ENCODE measurements at regions not wholly inside any gene's neighbourhood (a gene's known extent, or its start where the extent isn't known, plus 50 kb on each side); places are given as distances from the start of the nearest gene placed in this dataset.
"Not testable (repeated sequence)": the region's sequence is repeated elsewhere in the genome, so short reads cannot be mapped to it uniquely, and the experiment has no call there.

DNA sequence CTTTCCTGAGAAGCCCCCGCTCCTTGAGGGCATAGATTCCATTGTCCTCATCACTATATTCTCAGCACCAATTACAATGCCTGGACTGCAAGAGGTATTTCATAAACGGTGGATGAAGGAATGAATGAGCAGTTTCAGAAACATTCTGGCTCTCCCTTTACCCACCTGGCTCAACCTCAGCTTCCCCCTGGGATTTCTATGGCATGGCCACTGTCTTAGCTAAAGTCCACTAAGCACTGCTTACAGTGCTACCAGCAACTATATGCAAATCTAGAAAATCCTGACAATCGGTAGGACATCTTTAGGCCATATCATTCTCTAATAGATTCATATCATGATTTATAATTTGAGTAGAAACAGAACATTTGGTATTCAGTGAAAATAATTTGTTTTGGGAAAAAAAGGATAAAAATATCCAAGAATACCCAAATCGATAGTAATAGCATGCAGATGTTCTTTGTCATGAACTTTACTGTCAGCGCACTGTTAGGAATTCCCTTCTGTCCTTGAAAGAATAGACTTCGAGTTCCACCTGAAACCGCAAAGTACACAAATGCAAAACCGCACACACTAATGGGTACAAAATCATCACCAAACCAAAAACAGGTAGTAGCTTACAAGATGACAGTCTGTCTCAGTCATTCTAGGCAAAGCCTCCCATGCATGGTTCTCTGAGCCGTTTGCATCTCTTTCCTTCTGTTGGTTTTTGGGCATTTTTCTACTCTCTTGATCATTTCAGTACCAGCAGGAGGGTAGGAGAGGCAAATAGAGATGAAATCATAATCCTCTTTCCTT, 303.6 kb upstream of the ID2 start:
- DNase-seq, result no peak

DNA sequence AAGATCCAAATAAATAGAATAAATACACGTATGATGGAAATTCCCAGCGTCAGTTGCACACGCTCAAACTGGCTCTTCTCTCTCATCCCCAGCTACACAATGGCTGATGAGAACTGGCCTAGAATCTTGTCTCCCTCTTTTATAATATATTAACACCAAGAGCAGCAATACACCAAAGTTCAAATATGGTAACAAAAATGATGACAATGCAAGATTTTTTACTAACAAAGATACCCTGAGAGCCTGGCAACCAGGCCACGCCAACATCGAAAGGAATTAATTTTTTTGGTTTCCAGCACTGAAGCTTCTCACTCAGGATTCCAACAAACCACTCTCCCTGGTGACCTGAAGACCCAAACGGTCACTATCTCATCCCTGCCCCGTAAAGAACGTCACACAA, 302.7 kb upstream of the ID2 start:
- no peak for DNase-seq

DNA sequence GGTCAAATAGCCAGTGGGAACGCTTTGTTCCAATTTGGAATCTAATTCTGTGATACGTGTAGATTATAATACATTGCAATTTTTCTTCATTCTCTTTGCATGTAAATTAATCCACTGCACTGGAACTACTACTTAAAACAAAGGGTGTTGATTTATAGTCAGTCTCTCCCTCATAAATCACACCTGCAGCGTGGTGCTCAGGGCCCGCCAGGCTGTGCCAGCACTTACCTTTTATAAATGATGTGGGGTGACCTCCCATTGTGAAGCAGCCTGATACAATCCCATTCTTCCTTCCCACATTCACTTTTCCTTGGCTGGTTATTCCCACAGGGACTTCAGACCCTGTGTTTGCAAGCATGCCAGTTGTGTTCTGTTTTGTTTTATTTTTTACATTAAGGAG, 302.3 kb upstream of the ID2 start:
- no peak for DNase-seq

DNA sequence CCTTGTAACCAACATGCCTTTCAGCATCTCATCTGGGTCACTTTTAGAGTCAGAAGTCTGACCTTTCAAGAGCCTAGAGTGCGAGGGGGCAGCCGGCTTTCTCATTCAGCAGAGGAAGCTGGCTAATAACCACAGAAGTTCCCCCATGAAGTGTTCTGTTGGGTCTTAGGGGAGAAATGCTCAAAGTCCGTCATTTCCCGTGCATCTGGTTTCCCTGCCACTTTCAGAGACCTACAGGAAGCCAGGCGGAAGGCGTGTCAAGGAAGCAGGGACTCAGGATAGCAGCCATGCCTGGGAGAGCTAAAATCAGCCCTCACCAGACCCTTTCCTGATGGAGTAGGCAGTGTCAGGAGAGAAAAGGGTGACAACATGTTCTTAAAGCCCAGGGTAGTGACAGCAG, 301.8 kb upstream of the ID2 start:
- no peak for DNase-seq

DNA sequence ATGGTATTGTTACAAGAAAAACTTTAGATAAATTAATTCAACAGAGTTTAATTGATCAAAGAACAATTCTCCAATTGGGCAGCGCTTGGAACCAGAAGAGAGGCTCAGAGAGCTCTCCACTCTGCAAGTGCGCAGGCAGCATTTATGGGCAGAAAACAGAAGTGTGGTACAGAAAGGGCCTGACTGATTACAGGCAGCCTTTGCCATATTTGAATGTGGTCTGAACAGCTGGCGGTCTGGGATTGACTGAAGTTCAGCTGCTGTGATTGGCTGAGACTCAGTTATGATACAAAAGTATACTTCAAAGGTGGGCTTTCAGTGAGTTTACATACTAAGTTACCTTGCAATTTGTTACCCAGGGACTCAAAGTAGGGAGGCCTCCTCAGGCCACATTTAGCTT, 301.3 kb upstream of the ID2 start:
- DNase-seq, result no peak

DNA sequence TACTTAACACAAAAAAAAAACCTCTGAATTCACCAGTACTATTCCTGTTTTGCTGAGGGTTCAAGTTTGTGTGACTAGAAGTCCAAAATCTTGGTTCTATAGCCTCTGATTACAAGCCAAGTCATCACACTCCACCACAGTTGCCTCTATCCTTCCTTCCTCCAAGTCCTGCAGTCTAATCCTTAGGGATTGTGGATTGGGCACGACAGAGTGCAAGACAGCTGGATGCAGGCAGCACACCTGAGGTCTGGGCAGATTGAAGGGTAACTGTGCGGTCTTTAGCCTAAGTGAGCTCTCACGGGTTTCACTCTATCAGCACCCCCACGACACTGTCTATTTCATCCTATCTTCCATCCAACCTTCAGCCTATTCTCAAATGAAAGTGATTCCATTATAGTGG, 299.4 kb upstream of the ID2 start:
- no peak for DNase-seq

DNA sequence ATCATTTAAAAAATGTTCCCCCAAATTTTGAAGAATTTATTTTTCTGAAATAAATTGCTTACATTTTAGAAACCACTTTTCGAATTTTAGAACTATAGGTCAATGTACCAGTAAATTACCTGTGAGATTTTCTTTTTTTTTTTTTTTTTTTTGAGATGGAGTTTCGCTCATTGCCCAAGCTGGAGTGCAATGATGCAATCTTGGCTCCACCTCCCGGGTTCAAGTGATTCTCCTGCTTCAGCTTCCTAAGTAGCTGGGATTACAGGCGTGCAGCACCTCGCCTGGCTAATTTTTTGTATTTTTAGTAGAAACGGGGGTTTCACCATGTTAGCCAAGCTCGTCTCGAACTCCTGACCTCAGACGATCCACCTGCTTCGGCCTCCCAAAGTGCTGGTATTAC, 295.1 kb upstream of the ID2 start:
- DNase-seq, result not testable (repeated sequence)

DNA sequence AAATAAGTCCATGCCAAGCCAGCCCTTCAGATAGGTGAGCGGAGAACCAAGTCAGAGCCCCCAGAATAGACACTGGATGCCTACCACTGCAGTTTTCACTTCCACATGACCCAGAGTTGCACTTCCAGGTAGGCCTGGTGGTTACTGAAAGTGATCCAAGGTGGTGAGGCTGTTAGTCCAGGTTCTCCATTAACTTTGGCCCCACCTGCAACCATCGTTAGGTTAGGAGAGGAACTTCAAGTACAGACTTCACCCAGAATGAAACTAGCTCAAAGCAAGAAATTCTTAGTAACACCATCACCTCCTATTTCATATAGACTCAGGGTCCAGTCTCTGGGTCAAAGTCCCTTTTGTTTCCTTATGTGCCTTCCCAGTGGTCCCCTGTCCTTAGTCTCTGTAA, 293.1 kb upstream of the ID2 start:
- no peak for DNase-seq

DNA sequence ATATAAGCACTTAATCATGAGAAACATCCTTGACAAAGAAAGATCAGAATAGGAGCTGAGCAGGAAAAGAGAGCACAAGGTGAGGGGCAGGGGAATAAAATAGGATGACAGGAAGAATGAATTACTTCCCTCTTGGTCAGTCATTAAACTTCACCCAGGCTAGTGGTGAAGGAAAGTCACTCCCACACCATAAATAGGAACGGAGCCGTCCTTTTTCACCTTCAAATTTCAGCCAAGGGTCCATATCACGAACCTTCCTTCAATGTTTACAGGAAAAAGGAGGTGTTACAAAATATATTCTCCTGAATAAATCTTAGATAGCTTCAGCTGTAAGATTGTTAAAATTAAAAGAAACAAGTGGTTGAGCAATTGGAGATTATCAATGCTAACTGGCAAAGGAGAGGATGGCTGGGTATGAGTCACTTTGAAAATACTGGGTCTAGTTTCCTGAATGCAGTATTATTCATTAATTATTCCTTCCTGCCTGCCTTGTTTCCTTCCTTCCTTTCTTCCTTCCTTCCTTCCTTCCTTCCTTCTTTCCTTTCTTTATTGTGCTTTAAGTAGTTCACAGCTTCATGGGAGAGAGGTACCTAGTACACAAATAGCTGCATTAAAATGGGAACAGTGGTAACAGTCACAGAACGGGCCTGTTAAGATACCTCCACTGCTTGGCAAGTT, 292.3 kb upstream of the ID2 start:
- no peak for DNase-seq

DNA sequence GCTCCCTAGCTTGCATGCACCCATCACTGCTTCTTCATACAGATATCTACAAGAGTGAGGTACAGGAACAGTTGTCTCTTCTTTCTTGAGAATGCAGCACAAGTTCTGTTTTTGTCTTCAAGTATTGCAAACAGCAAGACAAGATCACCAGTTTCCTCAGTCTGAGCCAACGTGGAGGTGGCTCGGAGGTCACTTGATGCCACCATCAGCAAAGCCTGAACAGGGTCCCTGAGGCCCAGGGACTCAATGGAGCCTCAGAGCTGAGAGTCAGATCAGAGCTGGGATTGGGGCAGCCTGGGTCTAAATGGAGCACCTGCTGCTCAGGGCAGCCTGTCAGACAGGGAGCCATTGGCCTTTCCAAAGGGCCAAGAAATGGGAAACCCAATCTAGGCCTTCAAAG, 290.7 kb upstream of the ID2 start:
- no peak for DNase-seq

DNA sequence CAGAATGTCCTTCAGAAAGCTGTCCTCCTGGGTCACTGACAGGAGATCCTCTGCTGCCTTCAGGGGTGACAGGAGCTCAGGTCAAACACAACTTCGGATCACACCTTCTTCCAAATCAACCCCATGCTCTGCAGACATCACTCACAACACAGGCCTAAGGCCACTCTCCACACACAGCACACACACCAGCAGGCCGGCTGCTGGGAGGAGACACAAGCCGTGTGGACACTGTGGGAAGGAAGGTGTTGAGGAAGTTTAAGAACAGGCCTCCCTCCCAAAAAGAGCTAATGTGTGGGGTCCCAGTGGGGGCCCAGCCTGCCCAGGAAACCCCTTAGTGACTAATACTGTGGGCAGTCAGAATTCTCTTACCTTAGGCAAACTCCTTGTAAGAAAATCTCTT, 290.3 kb upstream of the ID2 start:
- no peak for DNase-seq

DNA sequence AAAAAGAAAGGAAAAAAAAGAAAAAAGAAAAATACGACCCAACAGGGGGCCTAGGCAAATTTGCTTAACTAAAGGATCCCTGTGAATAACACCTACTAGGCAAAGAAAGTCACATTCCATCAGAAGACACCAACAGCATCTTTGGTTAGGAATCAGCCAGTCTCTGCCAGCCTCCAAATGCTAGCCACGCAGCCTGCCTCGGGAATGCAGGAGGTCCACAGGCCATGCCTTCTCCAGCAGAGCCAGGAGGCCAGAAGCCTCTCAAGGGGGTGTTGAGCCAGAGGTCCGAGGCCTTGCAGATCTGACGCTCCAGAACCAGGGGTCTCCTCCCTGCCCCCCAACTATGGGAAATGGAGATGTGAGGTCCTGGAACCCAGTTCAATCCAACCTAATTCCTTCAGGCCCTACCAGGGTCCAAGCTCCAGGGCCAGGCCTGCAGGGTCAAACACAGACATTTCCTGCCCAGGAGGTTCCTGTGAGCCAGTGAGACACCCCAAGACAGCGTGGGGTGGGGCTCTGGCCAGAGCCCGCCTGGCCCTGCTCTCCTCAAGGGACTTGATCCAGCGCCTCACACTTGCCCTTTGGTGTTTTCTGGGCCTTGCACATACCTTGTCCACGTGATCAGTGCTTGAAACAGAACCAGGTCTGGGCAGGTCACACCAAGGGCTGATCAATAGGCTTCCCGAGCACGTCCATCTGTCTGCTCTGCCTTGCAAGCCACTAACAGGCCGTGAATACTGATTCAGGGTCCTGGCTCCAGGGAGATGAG, 289.6 kb upstream of the ID2 start:
- DNase-seq, result no peak

DNA sequence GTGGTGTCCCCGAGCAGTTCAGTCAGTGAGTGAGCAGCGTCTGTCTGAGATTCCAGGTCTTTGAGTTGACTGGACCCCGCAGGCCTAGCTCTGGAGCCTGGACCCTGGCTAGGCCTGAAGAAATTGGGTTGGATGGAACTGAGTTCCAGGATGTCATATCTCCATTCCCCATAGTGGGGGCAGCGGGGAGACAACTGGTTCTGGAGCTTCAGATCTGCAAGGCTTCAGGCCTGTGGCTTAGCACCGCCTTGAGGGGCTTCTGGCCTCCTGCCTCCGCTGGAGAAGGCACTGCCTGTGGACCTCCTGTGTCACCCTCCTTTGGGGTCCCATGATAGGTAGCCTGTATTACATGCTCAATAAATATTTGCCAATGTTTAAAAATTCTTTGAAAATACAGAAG, 288.4 kb upstream of the ID2 start:
- DNase-seq, result no peak

DNA sequence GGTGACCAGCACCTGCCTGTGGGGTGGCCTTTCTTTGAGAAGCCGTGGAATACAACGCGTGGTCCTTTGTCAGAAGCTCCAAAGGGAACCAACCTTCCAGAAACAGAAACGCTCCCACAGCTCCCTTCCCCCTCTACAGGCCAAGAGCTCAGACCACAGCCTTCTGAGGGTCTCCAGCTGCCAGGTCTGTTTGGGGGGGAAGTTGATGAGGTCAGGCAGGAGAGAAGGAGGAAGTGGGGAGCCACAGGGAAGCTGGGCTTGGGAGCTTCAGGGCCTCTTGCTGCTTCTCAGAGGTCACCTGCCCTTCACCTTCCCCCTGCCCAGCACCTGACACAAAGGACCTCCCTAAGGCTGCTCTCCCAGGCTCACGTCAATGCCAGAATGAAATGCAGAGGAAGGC, 287.7 kb upstream of the ID2 start:
- DNase-seq, result peak; percentile 18

DNA sequence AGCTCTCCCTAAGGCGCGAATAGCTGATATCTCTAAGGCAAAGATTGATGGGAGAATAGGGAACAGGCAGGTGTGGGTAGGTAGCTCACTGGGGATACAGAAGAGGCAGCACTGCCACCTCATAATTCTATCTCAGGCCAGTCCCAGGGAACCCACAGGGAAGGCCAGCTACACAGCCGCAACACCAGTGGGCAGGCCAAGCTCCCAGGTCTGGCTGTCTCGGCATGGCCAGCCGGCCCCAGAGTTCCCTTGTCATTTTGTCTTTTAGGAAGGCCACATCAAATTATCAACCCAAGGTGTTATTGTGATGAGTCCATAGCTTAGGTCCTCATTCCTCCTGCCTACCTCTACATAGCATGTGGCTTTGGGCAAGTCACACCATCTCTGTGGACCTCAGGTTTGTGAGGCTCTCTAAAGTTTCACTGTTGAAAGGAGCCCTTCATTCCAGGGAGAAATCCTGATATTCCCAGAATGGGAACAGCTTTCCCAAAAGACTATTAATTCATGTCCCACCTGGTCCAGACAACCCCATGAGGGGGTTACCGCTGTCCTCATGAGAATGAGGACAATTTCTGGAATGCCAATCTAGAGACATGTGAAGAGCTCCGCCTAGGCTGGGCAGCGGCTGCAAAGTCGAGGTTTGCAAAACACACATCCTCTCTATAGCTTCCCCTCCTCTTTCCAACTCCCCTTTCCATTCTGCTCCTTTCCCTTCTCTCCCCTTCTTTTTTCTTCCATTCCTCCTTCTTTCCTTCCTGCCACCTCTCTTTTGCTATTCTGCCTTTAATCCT, 287.1 kb upstream of the ID2 start:
- DNase-seq, result no peak

DNA sequence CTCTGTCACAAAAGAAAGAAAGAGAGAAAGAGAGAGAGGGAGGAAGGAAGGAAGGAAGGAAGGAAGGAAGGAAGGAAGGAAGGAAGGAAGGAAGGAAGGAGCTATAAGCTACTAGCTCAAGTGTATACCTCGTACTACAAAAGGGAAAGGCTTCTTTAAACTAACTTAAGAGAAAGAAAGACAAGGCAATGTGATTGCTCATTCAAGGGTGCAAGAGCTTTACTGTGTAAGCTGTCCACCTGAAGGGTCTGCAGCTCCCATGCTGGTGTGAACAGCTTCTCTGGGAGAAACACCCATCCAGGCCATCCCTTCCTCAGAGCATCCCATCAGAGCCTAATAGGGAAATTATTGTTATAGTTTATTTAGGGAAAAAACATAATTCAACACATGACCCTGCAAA, 286.1 kb upstream of the ID2 start:
- DNase-seq, result no peak

DNA sequence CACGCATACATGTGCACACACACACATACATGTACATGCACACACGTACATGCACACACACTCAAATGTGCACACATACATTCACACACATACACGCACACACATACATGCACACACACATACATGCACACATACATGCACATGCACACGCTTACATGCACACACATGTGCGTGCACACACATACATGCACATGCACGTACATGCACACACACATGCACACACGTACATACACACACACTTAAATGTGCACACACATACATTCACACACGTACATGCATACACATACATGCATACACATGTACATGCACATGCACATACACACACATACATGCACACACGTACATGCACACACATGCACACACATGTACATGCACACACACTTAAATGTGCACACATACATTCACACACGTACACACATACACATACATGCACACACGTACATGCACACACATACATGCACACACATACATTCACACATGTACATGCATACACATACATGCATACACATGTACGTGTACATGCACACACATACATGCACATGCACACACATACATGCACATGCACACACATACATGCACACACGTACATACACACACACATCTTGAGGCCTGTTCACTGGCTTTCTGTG, 283.7 kb upstream of the ID2 start:
- no peak for DNase-seq

DNA sequence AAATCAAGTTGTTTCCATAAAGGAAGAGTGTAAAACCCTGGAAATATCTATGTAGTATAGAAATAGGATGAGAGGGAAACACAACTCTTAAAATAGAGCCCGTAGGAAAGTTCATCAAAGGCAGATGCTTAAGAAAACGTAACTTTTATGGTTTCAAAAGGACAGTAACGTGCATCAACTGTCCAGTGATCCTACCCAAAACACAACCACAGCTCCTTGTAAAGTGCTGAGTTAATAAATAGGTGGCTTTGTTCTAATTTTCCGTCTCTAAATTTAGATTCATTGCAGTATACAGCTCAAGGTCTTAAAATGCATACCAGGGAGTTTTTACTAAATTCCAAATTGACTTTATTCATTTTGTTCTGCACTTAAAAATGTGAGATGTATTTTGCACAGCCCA, 282.1 kb upstream of the ID2 start:
- DNase-seq, result no peak

DNA sequence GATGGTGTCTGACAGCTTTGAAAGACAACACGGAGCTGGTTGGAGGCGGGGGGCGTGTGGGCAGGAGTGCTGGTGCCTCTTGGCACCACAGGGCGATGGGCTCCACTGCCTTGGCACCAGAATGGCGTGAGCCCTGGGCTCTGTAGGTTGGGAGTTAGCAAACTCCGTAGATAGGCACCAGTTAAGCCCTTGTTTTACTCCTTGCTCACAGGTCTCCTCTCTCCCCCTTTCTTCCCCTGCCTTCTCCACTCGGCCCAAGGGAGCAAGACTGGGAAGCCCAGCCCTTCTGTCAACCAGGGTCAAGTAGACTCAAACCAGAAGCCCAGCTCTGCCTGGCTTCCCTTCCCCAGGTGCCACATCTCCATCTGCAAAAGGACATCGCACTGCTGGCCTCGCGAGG, 281.7 kb upstream of the ID2 start:
- no peak for DNase-seq

DNA sequence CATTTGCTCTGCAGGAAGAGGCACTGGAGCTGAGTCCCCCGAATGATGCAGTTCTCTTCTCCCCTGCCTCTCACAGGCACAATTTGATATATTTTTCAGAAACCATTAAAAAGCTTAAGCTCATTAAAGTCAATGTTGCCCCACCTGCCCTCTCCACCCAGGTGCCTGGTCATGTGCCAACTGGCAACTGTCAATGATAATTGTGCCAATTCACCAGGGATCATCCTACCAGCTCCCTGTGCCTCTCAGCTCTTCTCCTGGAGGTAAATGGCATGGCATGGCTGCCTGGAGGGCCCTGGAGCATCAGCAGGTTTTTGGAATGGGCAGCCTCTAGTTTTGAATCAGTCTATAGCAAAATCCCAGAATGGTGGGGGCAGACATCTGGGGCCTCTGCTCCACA, 279.6 kb upstream of the ID2 start:
- DNase-seq, result no peak

DNA sequence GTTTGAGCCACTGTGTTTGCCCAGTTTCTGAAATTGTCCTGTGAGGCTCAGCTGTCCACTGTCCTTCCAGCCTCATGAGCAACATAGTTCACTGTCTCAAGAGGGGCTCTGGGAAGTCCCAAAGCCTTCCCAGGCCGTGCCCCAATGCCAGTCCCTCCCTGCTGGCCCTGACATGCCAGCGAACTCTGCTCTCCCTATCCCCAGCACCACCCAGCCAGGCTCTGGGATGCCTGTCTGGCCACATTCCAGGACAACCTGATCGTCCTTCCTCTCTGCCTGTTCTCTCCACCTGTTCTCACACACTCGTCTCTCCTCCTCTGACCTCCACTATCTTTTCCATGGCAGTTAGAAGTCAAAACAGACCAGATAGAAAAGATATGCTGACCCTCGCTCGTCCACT, 278.0 kb upstream of the ID2 start:
- DNase-seq, result no peak

DNA sequence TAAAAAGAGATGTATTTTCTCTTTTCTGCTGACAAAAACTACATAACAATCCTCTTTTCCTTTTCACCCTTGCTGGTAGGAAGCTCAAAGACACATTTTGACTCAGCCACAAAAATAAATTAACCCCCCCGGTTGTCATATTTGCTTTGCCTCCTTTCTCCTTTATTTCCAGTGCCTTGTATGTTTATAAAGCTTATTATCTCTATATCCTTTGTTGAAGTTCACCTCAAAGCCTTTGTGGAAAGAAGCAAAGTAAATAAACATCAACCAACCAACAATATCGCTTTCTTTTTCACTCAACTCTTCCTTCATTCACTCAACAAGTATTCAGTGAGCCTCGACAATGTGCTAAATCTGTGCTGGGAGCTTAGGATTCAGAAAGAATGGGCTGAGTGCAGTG, 276.5 kb upstream of the ID2 start:
- no peak for DNase-seq

DNA sequence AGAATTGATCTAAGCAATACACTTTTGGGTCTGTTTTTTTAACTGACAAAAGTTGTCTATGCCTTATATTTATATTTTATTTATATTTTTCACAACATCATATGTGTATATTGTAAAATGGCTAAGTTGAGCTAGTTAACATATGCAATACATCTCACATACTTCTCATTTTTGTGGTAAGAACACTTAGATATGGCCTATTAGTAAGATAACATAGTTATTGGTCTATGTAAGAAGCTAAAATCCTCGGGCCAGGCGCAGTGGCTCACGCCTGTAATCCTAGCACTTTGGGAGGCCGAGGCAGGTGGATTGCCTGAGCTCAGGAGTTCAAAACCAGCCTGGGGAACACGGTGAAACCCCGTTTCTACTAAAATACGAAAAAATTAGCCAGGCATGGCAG, 275.6 kb upstream of the ID2 start:
- no peak for DNase-seq

Measured in CD4-positive, alpha-beta T cell treated with Interferon gamma for 1 hour (primary cell).